Right lobe of liver (tissue), 6 donors: ENCODE measurements at regions not wholly inside any gene's neighbourhood (a gene's known extent, or its start where the extent isn't known, plus 50 kb on each side); places are given as distances from the start of the nearest gene placed in this dataset.
"Not testable (repeated sequence)": the region's sequence is repeated elsewhere in the genome, so short reads cannot be mapped to it uniquely, and the experiment has no call there.

Experiments used
- ATAC-seq, 4 donors: fragments of 200-7000 bp; cut with Tn5 transposase; one replicate each; pipeline ENCODE4 v1.9.1; 2020; ENCODE audit warnings: mild to moderate bottlenecking in 4 of 4, moderate library complexity in 4 of 4
- DNase-seq, 3 donors: peaks; one replicate each; pipeline ENCODE4 v3.0.0-alpha.2; 2020
- H3K27ac ChIP-seq, 3 donors: fragments of 200-600 bp; one replicate each; pipeline ENCODE4 v1.8.0; 2022
- H3K27me3 ChIP-seq, 2 donors: fragments of 200-600 bp; one replicate each; pipeline ENCODE4 v1.8.0; 2022
- H3K36me3 ChIP-seq, 4 donors: fragments of 200-600 bp; sonication (generic) in 1 of 4; one replicate each; pipeline versions ENCODE4 v1.5.1 to v1.8.0; 2017 to 2022; ENCODE audit warnings: control low read depth in 1 of 4
- H3K4me1 ChIP-seq, 4 donors: fragments of 200-600 bp; sonication (generic) in 1 of 4; one replicate each; pipeline versions ENCODE4 v1.5.1 to v1.8.0; 2017 to 2022; ENCODE audit warnings: control low read depth in 1 of 4
- H3K4me3 ChIP-seq, 3 donors: fragments of 200-600 bp; one replicate each; pipeline ENCODE4 v1.8.0; 2022
- H3K9me3 ChIP-seq, 4 donors: fragments of 200-600 bp; sonication (generic) in 1 of 4; one replicate each; pipeline versions ENCODE4 v1.5.1 to v1.8.0; 2017 to 2022; ENCODE audit warnings: control low read depth in 1 of 4
- POLR2A ChIP-seq: fragments of 450-650 bp; IDR thresholded peaks from one replicate; pipeline ENCODE4 v1.6.1; 2017; ENCODE audit warnings: antibody characterized with exemption, mild to moderate bottlenecking
- WGBS: methylation state at CpG from one replicate; pipeline ENCODE4 v1.1.6; 2018; ENCODE audit warnings: low coverage, low lambda C conversion rate; ENCODE audit not compliant: insufficient coverage; ENCODE audit errors: missing lambda C conversion rate; 5-methylcytosine and 5-hydroxymethylcytosine counted together
- intact Hi-C, 2 donors: fragments of 100-400 bp; cut with DNase I; formaldehyde crosslinking; loops; one replicate each; pipeline versions ENCODE4 v1.11.2 to v1.14.1; 2022
- TF ChIP-seq, protein P1 (sequence below), 4 donors: fragments of 200-600 bp in 3 of 4; fragments of 450-650 bp in 1 of 4; IDR thresholded peaks; one replicate each; pipeline versions ENCODE4 v1.5.1 to v1.8.0; 2016 to 2022; ENCODE audit warnings: antibody characterized with exemption in 4 of 4, mild to moderate bottlenecking in 2 of 4
- donor health status: DM: no; HTN: yes; CAD: no.
- donor health status: DM: no; HTN: no; CAD: no.
- donor health status: DM: no; HTN: no; CAD: no.
- donor health status: DM: no; HTN: yes; CAD: no.
- donor health status: DM: no; HTN: yes; CAD: no.

DNA sequence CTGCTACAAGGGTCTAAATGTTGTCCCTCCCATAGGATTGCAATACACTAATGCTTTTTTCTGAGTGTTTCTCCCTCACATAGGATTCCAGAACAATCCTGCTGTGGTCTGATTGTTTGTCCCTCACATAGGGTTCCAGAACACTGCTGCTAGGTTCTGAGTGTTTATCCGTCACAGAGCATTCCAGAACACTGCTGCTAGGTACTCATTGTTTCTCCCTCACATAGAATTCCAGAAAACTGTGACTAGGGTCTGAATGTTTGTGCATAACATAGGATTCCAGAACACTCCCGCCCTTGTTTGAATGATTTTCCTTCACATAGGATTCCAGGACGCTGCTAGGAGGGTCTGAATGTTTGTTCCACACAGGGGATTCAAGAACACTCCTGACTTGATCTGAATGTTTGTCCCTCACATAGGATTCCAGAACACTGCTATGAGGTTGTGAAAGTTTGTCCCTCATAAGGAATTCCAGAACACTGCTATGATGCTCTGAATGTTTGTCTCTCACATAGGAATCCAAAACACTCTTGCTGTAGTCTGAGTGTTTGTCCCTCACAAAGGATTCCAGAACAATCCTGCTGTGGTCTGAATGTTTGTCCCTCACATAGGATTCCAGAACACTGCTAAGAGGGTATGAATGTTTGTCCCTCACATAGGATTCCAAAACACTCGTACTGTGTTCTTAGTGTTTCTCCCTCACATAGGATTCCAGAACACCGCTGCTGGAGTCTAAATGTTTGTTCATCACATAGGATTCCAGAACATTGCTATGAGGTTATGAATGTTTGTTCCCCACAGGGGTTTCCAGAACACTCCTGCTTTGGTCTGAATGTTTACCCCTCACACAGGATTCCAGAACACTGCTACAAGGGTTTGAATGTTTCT, 213.5 kb downstream of the FOXD4L6 start:
- no peak overlapping the region for H3K4me3 ChIP-seq
- peak in 2 of 4 donors; percentile 23 to 37 for ATAC-seq

DNA sequence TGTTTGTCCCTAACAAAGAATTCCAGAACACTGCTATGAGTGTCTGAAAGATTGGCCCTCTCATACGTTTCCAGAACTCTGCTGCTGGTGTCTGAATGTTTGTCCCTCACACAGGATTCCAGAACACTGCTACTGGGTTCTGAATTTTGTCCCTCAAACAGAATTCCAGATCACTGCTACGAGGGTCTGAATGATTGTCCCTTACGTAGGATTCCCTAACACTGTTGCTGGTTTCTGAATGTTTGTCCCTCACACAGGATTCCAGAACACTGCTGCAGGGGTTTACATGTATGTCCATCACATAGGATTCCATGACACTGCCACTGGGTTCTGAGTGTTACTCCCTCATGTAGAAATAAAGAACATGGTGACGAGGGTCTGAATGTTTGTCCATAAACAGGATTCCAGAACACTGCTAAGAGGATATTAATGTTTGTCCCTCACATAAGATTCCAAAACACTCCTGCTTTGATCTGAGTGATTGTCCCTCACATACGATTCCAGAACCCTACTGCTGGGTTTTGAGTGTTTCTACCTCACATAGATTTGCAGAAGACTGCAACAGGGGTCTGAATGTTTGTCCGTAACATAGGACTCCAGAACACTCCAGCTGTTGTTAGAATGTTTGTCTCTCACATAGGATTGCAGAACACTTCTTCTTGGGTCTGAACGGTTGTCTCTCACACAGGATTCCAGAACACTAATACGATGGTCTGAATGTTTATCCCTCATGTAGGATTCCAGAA, 214.4 kb downstream of the FOXD4L6 start:
- peaks cover 0 to 52% (median 23%) of the 10 kb centered on the region in 4 donors for H3K9me3 ChIP-seq
- intact Hi-C loops: no loop called here
- no peak for TF ChIP-seq POLR2A
- TF ChIP-seq, protein P1, sequence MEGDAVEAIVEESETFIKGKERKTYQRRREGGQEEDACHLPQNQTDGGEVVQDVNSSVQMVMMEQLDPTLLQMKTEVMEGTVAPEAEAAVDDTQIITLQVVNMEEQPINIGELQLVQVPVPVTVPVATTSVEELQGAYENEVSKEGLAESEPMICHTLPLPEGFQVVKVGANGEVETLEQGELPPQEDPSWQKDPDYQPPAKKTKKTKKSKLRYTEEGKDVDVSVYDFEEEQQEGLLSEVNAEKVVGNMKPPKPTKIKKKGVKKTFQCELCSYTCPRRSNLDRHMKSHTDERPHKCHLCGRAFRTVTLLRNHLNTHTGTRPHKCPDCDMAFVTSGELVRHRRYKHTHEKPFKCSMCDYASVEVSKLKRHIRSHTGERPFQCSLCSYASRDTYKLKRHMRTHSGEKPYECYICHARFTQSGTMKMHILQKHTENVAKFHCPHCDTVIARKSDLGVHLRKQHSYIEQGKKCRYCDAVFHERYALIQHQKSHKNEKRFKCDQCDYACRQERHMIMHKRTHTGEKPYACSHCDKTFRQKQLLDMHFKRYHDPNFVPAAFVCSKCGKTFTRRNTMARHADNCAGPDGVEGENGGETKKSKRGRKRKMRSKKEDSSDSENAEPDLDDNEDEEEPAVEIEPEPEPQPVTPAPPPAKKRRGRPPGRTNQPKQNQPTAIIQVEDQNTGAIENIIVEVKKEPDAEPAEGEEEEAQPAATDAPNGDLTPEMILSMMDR (IDR thresholded peaks at IDR 0.05): no peak
- no peak overlapping the region for H3K27ac ChIP-seq
- no peaks in the 10 kb centered on the region for H3K27me3 ChIP-seq
- no peaks in the 10 kb centered on the region for H3K36me3 ChIP-seq
- H3K4me3 ChIP-seq: no peak overlapping the region
- ATAC-seq: peak in 2 of 4 donors; percentile 20 to 28
- H3K4me1 ChIP-seq: no peaks in the 10 kb centered on the region
- WGBS: 41% methylated on average over 8 of the region's 8 CpGs
- DNase-seq: no peak

More for the DNA sequence above, 213.5 kb downstream of the FOXD4L6 start:
- H3K27ac ChIP-seq: no peak overlapping the region
- H3K9me3 ChIP-seq: peaks cover 0 to 46% (median 18%) of the 10 kb centered on the region in 4 donors
- H3K36me3 ChIP-seq: no peaks in the 10 kb centered on the region
- no peak for DNase-seq
- intact Hi-C loops: no loop called here
- no peak for TF ChIP-seq POLR2A
- TF ChIP-seq, protein P1 (IDR thresholded peaks at IDR 0.05): no peak
- H3K4me1 ChIP-seq: no peaks in the 10 kb centered on the region
- H3K27me3 ChIP-seq: no peaks in the 10 kb centered on the region
- 25% methylated on average over 5 of the region's 5 CpGs for WGBS

DNA sequence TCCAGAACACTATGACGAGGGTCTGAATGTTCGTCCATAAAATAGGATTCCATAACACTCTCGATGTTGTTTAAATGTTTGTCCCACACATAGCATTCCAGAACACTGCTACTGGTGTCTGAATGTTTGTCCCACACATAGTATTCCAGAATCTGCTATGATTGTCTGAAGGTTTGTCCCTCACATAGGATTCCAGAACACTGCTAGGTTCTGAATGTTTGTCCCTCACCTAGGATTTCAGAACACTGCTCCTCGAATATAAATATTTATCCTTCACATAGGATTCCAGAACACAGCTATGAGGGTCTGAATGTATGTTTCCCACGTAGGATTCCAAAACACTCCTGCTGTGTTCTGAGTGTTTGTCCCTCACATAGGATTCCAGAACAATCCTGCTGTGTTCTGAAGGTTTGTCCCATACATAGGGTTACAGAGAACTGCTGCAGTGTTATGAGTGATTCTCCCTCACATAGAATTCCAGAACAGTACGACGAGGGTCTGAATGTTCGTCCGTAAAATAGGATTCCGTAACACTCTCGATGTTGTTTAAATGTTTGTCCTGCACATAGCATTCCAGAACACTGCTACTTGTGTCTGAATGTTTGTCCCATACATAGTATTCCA, 215.3 kb downstream of the FOXD4L6 start:
- Histone ChIP-seq H3K4me1 (no peaks in the 10 kb centered on the region), H3K9me3 (peaks cover 0 to 57% (median 23%) of the 10 kb centered on the region in 4 donors), H3K27me3 (no peaks in the 10 kb centered on the region), H3K4me3 (no peak overlapping the region), H3K27ac (no peak overlapping the region), H3K36me3 (no peaks in the 10 kb centered on the region)
- WGBS: 49% methylated on average over 11 of the region's 11 CpGs
- DNase-seq (no peak), ATAC-seq (peak in 2 of 4 donors; percentile 24 to 26)
- intact Hi-C loops: no loop called here
- no peak for TF ChIP-seq POLR2A
- TF ChIP-seq, protein P1 (IDR thresholded peaks at IDR 0.05): no peak

DNA sequence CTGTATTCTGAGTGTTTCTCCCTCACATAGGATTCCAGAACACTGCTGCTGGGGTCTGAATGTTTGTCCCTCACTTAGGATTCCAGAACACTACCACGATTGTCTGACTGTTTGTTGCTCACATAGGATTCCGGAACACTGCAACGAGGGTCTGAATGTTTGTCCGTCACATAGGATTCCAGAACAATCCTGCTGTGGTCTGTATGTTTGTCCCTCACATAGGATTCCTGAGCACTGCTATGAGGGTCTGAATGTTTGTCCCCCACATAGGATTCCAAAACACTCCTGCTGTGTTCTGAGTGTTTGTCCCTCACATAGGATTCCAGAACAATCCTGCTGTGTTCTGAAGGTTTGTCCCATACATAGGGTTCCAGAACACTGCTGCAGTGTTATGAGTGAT, 215.8 kb downstream of the FOXD4L6 start:
- intact Hi-C loops, DNase-seq, H3K4me3 ChIP-seq, H3K36me3 ChIP-seq, H3K27ac ChIP-seq, ATAC-seq, H3K27me3 ChIP-seq, H3K4me1 ChIP-seq: not testable (repeated sequence)
- 45% methylated on average over 4 of the region's 4 CpGs for WGBS
- peaks cover 0 to 62% (median 26%) of the 10 kb centered on the region in 4 donors for H3K9me3 ChIP-seq
